ENCODE measurements at regions not wholly inside any gene's neighbourhood (a gene's known extent, or its start where the extent isn't known, plus 50 kb on each side); places are given as distances from the start of the nearest gene placed in this dataset.

DNA sequence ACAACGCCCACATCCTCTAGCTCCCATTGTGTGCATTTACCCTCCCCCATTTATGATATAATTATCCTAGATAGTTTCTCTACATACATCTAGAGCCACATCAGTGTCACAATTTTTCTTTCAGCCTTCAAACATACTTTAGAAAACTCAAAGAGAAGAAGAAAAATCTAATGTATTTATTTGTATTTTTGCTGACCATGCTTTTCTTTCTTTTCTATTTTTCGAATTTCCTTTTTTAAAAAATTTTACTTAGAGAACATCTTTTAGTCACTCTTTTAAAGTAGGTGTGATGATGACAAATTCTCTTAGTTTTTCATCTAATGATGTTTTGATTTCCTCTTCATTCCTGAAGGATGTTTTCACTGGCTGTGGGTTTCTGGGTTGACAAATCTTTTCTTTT is 117.0 kb upstream of the CHL1 start:
- no peak for DNase-seq (ENCODE audit: low spot score)

DNA sequence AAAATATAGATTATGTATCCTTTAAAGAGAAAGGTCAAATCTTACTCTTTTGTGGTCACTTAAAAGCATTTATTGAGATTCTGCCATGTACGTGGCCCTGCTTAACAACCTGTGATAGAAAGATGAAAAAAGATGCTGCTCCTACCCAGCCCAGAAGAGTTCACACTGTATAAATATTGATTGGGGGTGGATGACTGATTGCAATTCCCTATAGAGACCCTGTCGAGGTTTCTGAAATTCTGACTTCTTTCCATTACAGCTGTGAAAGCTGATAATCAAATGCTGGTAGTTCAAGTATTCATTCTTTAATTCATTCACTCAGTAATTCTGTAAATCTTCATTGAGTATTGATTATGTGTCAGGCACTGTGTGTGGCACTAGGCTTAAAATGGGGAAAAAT is 114.1 kb upstream of the CHL1 start:
- no peak for DNase-seq (ENCODE audit: low spot score)

DNA sequence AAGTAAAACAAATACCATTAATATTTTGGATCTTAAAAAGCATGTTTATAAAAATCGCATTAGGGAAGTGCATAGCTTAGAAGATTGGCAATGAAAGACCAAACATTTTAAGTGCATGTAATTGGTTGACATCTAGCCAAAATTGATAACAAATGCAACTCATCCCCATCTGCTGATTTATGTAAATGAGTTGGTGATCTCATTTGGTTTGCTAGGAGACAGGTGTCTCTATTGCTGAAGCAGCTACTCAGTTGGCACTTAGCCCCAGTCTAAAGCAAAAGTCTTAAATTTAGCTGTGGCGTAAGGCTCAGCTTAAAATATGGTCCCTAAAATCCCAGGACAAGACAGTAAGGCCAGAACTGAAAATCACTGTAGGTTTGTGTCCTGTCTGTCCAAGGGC is 113.5 kb upstream of the CHL1 start:
- DNase-seq (ENCODE audit: low spot score) = no peak

DNA sequence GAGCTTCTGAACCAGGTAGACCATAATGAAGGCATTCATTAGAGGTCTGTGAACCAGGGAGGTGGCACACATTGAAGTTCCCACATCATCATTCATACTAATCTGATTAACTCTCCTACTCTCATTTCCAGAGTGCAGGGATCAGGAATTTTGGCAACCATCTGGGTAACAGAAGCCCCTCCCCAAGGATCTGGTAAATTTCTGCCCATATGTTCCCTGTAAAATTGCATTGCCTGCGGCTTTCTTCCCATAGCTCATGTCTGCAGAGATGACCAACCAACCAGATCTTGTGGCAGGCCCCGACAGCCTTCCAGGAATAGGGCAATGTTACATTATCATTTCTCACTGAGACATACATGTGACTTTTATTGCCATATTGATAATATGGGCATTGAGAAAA is 111.4 kb upstream of the CHL1 start:
- DNase-seq (ENCODE audit: low spot score) = no peak

DNA sequence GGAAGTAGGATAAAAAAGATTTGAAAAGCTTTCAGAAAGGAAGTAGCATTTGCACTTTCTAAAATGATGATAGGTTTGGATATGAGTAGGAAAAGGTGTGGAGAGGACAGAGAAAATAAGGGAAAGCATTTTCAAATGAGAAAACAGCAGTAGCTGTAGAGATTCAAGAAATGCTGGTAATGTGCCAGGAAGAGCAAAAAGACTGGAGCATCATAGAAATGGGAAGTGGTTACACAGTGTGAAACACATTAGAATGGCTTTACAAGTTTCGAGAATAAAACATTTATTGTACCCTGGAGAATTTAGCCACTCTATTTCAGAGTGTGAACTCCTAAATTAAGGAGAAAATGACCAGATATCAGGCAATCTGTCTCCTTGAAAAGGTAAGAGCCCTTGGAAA is 108.3 kb upstream of the CHL1 start:
- no peak for DNase-seq (ENCODE audit: low spot score)

DNA sequence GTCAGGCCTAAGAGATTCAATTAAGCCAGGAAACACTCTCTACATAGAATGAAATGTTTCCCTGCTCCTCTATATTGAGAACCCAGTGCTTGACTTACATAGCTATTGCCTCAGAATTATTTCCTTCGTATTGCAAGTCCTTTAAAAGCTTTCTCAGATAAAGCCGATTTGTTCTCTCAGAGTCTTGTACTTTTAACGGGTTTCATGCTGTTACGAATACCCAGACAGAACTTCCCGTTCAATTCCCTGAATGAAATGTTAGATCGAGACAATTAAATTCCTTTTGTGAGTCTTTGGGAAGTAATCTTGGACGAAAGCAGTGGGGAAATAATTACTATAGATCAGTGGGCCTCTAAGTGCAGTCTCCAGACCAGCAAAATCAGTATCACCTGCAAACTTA is 102.8 kb upstream of the CHL1 start:
- no peak for DNase-seq (ENCODE audit: low spot score)

DNA sequence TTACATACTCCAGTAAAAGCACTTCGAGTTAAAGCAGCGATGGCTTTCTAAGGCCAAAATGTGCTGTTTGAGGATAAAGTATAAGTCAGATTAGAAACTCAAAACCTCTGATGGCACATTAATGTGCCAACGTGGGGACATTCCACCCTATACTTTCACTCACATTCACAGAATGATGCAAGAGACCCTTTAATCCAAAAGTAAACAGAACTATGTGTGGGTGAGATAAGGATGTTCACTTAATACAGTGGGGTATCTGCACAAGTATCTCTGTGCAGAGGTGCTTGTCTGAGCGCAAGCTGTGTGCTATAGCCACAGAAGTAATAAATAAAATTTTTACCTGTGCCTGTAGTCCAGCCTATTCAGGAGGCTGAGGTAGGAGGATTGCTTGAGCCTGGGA is 100.3 kb upstream of the CHL1 start:
- no peak for DNase-seq (ENCODE audit: low spot score)

DNA sequence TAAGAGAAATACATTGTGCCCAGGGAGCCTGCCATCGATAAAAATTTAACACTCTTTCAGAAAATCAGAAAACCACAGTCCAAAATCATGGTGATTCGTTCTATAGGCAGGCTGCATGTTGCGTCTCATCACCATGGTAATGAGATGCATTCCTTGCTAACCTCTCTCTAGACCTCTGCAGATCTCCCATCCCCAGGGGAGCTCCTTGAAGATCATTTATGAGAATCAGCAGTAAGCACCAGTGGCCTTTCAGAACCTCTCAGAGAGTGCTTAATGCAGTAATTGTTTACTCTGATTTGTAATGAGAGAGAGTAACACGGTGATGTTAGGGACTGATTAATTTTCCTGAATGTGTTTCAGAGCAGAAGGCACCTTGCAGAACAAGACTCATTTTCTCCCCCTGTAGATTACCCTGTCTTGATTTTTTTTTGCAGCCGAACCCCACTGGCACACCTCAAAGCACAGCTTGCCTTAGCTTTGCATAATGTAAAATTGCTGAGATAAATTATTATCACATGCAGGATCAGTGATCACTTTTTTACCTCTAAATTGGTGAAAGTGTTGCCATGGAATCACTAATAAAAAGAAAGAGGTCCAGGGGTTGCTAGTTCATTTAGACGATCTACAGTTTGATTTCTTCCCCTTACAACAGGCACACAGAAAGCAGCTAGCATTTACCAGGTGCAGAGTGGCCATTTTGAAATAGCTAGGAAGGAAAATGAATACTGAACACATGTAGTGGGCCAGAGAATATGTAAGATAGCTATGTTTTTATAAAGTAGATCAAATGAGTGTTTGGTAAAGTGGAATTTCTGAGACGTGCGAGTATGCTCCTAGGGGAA is 98.9 kb upstream of the CHL1 start:
- no peak for DNase-seq (ENCODE audit: low spot score)

DNA sequence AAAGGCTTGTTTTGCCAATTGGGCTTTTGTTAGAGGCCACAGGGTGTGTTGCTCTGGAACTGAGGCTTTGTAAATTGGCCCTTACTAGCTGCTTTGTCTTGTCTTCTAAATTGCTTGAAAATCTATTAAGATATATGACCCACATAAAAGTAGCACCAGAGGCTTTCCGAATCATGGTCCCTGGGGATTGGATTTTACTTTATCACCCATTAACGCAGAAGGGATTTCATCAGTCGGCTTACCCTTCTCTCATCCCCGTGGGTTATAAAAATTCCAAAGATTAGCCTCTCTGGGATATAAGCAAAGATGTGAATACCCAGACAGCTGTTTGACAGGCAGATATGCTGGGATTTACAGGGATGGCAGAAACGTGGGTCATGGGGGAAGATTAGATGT is 98.3 kb upstream of the CHL1 start:
- DNase-seq (ENCODE audit: low spot score) = no peak

DNA sequence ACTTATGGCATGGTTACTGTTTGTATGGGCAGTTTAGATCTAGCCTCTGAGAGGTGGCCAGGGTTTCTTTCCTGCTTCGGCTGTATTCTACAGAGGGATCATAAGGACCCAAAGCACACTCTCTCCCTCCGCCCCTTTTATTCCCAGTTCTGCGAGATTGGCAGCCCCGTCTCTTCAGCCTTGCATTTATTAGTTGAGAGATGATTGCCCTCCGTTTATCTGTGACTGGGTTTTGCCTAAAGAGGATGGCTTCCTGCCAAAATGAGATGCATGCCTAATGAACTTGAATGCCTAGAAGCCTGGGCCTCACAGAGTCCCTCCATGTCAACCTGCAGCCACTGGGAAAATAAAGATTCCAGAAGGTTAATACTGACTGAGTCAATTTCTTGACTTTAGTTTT is 97.1 kb upstream of the CHL1 start:
- no peak for DNase-seq (ENCODE audit: low spot score)

DNA sequence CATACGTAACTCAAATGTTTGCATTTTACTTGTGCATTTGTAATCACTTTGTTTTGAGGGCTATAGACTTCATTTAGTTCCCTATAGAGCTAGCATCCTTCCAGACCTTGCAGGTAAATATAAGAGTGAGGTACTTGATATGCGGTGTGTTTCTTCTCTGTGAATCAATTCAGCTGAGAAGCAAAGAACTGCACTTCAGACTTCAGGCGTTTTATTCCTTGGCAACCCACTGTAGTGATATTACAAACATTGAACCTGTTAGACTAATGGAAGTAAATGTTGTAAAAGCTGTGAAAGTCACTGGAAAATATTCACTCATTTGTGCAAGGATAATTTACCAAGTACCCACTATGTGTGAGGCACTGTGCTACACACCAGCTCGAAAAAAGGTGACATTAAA is 94.1 kb upstream of the CHL1 start:
- DNase-seq (ENCODE audit: low spot score) = no peak

DNA sequence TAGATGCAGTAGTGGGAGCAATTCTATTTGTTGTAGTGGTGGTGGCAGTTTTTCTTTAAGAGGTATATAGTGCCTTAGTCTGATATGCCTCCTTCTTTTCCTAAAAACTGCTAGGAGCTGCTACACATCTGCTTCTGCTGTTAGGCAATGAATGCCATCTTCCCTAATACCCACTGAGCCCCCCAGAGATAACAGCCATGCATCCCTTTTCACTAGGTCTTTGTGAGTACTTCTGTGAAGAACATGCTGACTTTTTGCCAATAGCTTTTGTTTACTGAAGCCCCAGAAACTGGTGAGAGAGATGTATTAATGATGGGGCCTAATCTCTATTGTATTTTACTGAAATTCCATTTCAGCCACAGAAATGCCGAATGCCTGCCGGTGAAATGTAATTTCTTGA is 92.6 kb upstream of the CHL1 start:
- DNase-seq (ENCODE audit: low spot score) = no peak

DNA sequence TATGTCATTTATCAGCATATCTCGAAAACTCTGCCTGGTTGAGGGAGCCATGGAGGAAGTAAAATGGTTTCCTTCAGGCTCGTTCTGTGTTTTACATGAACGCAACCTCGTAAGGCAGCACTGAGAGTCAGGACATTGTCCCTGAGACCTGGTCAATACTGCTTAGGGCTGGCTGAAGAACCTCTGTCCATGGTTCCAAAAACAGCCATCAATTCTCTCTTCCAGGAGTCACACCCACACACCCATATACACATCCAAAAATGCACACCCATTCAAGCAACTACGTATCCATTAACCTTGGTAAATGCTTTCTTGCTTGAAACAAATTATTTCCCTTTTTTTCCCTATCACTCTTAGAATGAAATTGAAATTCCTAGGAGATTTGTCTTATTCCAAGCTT is 91.0 kb upstream of the CHL1 start:
- no peak for DNase-seq (ENCODE audit: low spot score)

DNA sequence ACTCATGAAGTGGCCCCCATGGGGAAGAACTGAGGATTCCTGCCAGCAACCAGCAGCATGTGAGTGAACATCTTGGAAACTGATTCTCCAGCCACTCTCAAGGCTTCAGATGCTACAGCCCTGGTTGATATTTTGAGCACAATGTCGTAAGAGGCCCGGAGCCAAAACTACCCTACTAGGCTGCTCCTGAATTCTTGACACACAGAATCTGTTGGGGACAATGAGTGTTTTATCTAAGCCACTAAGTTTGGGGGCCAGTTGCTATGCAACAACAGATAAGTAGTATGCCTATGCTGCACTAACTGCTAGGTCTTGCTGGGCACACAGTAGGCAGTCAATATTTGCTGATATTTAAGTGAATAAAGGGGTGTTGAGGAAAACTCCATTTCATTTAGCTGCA is 89.9 kb upstream of the CHL1 start:
- DNase-seq (ENCODE audit: low spot score) = no peak

DNA sequence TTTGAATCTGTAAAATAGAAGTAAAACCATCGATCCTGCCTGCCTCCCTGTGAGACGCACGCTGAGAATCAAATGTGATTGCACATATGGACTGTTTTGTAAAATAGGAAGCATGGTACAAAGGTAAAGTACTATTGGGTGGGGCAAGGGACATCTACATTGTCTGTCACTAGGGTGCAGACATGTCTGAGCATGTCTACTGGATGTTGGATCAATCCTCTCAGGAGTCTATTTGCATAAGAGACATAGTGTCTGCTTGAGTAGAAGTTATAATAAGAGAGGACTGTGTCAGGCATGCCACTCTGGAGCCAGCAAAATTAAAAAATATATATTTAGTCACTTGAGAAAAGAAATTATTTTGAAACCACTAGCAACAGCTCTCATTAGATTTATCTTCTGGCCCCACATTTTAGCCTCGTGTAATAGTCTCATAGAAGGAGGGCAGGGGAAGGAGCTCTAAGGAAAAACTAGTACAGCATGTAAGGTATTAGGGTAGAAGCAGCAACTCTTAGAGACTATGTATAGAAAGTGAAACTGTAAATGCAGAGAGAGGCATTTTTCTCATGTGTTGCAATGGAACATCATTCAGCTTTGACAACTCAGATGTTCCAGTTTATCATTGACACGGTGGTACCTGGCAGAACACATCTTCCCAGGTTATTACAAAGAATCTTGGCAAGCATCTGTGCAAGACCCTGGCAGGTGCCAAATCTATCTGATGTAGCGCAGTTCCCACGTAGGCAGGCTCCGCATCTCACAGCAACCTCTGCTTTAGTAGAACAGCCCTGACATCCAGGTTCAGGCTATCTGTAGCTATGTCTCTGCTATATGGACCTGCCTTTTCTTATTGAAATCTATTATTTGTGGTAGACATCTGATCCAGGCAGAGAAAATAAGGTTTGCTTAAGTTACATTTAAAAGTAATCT is 85.2 kb upstream of the CHL1 start:
- peak; percentile 12 for DNase-seq (ENCODE audit: low spot score)

DNA sequence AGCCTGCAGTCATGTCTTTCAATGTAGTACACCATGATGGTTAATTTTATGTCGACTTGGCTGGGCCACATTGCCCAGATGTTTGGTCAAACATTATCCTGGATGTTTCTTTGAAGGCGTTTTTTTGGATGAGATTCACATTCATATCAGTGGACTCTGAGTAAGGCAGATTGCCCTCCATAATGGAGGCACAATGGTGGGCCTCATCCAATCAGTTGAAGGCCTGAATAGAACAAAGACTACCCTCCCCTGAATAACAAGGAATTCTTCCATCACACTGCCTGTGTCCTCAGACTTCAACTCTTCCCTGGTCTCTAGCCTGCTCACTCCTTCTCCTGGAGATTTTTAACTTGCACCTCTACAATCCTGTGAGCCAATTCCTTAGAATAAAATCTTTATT is 83.8 kb upstream of the CHL1 start:
- DNase-seq (ENCODE audit: low spot score) = no peak

DNA sequence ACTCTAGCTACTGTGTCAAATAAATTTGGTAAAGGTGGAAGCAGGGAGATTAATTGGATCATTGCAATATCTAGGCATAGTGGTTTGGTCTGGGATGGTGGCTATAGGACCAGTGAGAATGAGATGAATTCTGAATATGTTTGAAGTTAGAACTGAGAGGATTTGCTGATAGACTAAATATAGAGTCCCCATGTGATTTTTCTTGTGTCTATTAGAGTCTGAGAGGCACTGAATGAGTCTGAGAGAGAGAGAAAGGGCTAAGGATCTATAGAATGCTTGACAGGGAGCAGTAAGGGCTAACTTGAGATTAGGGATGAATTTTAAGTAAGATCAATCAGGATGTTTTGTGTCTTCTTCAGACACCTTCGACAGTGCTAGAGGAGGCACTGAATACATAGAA is 77.9 kb upstream of the CHL1 start:
- no peak for DNase-seq (ENCODE audit: low spot score)

DNA sequence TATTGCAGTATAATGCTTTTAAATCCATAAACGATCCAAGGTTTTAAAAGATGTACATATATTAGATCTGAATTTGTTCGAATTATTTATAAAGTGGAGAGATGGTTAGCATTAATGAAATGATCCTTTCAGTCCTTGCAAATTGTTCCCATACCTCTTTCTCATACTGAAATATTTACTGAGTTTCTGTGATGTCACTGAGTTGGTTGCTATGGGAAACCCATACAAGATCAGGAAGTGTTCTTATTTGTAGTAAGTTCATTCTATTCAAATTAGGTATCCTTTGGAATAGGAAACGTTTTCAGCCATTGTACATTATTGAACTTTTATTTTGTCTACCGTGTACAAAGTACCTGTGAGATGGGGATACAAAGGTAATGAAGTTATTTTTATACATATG is 73.2 kb upstream of the CHL1 start:
- no peak for DNase-seq (ENCODE audit: low spot score)

DNA sequence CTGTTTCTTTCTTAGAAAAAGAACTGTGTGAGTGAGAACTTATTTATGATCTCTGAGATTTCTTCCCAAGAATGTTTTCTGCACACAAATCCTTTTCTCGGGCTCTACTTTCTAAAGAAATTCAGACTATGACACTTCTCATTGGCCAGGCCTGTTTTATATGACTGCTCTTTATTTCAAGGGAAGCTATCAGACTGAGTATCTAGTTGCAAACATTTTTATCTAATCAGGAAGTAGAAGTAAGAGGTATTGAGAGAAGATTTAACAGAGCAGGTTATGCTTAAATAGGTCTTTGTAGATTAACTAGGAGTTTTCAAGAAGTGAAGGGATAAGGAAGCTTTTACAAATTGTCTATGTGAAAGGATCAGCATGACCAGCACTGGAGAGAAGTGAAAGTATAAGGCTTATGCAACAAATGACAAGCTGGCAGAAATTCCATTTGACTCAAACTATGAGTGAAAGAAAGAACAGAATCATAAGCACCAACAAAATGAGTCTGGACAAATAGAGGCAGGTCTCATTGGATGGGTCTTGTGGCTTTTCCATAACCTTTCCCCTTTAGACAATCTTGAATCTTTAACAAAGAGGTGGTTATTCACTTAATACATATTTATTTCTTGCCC is 71.9 kb upstream of the CHL1 start:
- DNase-seq (ENCODE audit: low spot score) = no peak

DNA sequence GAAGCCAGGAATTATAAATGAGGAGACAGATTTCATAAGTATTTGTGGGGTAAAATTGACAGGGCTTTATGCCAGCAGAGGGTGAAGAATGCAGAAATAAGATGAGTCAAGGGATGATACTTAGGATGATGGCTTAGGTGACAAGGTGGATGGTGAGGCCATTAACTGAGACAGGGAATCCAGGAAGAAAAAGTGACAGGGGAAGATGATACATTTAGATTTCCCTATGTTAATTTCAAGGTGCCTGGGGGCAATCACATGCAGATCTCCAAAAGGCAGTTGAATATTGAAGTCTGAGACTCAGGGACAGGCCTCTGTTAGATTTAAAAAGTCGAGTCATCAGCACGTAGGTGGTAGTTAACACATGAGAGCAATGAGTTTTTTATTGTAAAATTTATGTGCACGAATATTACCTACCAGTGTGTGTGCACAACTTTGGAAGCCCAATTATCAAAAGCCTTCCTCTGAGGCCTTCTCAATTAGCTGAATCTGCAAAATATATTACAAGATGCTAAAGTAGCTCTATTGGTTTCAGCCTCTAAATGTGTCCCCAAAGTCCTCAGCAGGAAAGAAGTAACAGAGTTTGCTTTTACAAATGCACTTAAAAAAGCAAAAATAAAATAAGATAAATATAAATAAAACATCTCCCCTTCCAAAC is 67.9 kb upstream of the CHL1 start:
- no peak for DNase-seq (ENCODE audit: low spot score)

DNA sequence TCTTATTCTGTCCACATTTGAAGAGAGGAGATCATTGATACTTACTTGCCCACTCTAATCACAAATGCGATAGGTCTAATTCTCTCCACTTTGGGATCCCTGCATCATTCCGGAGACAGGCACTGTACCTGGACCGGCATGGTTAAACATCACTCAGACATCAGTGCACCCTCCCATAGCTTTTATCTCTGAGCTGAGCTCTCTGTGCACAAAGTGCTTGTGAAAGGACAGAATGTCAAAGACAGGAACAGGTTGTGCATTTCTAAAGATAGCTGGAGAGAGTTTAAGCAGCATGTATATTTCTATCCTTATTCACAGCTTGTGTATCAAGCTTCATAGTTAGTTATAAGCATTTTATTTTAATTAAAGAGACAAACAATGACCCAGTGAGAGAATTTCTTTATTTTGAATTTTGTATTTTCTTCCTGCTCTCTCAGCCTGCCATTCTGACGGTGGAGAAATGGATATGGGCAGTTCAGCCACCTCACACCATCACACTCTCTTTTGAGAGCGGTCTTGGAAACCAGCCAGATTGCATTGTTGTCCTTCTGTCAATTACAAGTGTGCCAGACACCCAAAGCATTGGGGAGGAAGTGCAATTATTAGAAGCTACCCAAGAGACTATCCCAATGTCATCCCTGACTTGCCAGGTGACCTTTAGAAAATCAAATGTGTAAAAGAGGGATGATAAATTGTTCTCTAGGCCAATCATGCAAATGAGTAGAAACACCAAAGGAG is 65.2 kb upstream of the CHL1 start:
- DNase-seq (ENCODE audit: low spot score) = no peak

DNA sequence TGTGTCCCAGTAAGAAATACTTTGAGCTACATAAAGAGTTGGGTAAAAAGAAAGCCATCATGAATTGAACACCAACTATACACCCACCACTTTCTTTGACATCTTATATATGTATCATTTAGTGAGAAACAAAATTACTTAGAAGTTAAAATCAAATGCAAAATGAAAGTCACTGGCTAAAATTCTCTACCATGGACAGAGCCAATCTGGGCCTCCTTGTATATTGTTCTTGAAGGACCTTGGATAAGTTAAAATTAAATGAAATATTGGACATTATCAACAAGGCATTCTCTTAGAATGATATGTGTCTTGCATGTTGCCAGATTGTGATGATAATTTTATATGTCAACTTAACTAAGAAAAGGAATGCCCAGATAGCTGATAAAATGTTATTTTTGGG is 64.2 kb upstream of the CHL1 start:
- no peak for DNase-seq (ENCODE audit: low spot score)

All from LoVo (cell line).